HFF-Myc (cell line): ENCODE measurements at regions not wholly inside any gene's neighbourhood (a gene's known extent, or its start where the extent isn't known, plus 50 kb on each side); places are given as distances from the start of the nearest gene placed in this dataset.

ENCODE experiments used
- DNase-seq: peaks from one replicate; pipeline ENCODE4 v3.0.0-alpha.2; 2011; ENCODE audit warnings: low read depth; ENCODE audit errors: extremely low read depth
- H3K4me3 ChIP-seq: replicated peaks from 2 replicates; pipeline ENCODE4 v1.5.1; 2011; ENCODE audit warnings: low read depth, mild to moderate bottlenecking, control low read depth, low read length
- CTCF ChIP-seq: IDR thresholded peaks from 2 replicates; pipeline ENCODE4 v1.5.1; 2012; ENCODE audit warnings: mild to moderate bottlenecking, low read depth, low read length, control low read depth; ENCODE audit errors: missing control alignments

GRCh38 chr15:25051399-25052154 is 96.8 kb downstream of the SNRPN start:
- no peak overlapping the region for H3K4me3 ChIP-seq
- no peak for DNase-seq
- TF ChIP-seq CTCF: no peak

GRCh38 chr15:25052191-25052999 is 97.6 kb downstream of the SNRPN start:
- no peak for TF ChIP-seq CTCF
- no peak for DNase-seq
- no peak overlapping the region for H3K4me3 ChIP-seq

- no peak for TF ChIP-seq CTCF
- DNase-seq: no peak
- H3K4me3 ChIP-seq: no peak overlapping the region
These were observed 98.4 kb downstream of the SNRPN start for GRCh38 chr15:25053000-25053815.

GRCh38 chr15:25054329-25054728 is 99.5 kb downstream of the SNRPN start:
- no peak overlapping the region for H3K4me3 ChIP-seq
- TF ChIP-seq CTCF: no peak
- no peak for DNase-seq

- TF ChIP-seq CTCF: no peak
- no peak for DNase-seq
- no peak overlapping the region for H3K4me3 ChIP-seq
These were observed 100.2 kb downstream of the SNRPN start for GRCh38 chr15:25054943-25055342.

GRCh38 chr15:25055356-25056068 is 100.7 kb downstream of the SNRPN start:
- H3K4me3 ChIP-seq: no peak overlapping the region
- TF ChIP-seq CTCF: no peak
- no peak for DNase-seq
